IMR-90 (cell line): ENCODE measurements at regions not wholly inside any gene's neighbourhood (a gene's known extent, or its start where the extent isn't known, plus 50 kb on each side); places are given as distances from the start of the nearest gene placed in this dataset.

Experiments used
- ATAC-seq: fragments of 200-7000 bp; cut with Tn5 transposase; 2 replicates; pipeline ENCODE4 v1.9.1; 2020; ENCODE audit warnings: low read depth, mild to moderate bottlenecking, moderate library complexity
- BruUV-seq: library from RNA; stranded (reverse); fragments of 400-500 nt; replicated peaks from 2 replicates; lab custom pipeline; 2021; lab: Mats Ljungman, UMichigan
- CTCF ChIA-PET: fragments of 300-600 bp; formaldehyde crosslinking; extraction: SDS; loops from one replicate; lab custom pipeline; 2021; ENCODE audit warnings: antibody characterized with exemption; lab: Yijun Ruan, JAX
- POLR2A ChIA-PET: fragments of 300-600 bp; sonication (Branson Sonifier 250); formaldehyde crosslinking; loops from one replicate; lab custom pipeline; 2022; ENCODE audit warnings: antibody characterized with exemption; ENCODE audit not compliant: unreplicated experiment; lab: Charles Lee
- DNase-seq: peaks from one replicate; pipeline ENCODE4 v3.0.0; 2013
- H2AFZ ChIP-seq: replicated peaks from 2 replicates; pipeline ENCODE3; 2013; ENCODE audit warnings: low read length, mild to moderate bottlenecking; ENCODE audit not compliant: poor library complexity
- H2AK5ac ChIP-seq: 2 replicates; pipeline ENCODE4 v1.6.1; 2013; ENCODE audit warnings: low read depth, low read length, inconsistent platforms
- H2AK9ac ChIP-seq: replicated peaks from 2 replicates; pipeline ENCODE3; 2013; ENCODE audit warnings: mild to moderate bottlenecking, low read depth, low read length, moderate library complexity; ENCODE audit not compliant: poor library complexity
- H2BK120ac ChIP-seq: 2 replicates; pipeline ENCODE4 v1.6.1; 2013; ENCODE audit warnings: low read depth, low read length, inconsistent platforms
- H2BK15ac ChIP-seq: 3 replicates; pipeline ENCODE4 v1.6.1; 2013; ENCODE audit warnings: low read depth, low read length, inconsistent platforms
- H2BK20ac ChIP-seq: 2 replicates; pipeline ENCODE4 v1.6.1; 2013; ENCODE audit warnings: low read depth, mild to moderate bottlenecking, inconsistent platforms, low read length, moderate library complexity
- H2BK5ac ChIP-seq: 2 replicates; pipeline ENCODE4 v1.6.1; 2013; ENCODE audit warnings: mild to moderate bottlenecking, low read depth, low read length, inconsistent platforms; ENCODE audit not compliant: poor library complexity, severe bottlenecking
- H3K14ac ChIP-seq: replicated peaks from 2 replicates; pipeline ENCODE4 v1.6.1; 2013; ENCODE audit warnings: low read depth, low read length, inconsistent platforms
- H3K18ac ChIP-seq: 2 replicates; pipeline ENCODE4 v1.6.1; 2013; ENCODE audit warnings: low read depth, low read length, control low read depth
- H3K23ac ChIP-seq: 2 replicates; pipeline ENCODE4 v1.6.1; 2013; ENCODE audit warnings: low read depth, low read length, inconsistent platforms
- H3K27ac ChIP-seq: 2 replicates; pipeline ENCODE4 v1.5.1; 2013; ENCODE audit warnings: mild to moderate bottlenecking, control low read depth, low read length; ENCODE audit not compliant: insufficient read depth
- H3K27me3 ChIP-seq: 2 replicates; pipeline ENCODE4 v1.6.1; 2013; ENCODE audit warnings: low read length; ENCODE audit not compliant: control insufficient read depth, insufficient read depth
- H3K36me3 ChIP-seq: 2 replicates; pipeline ENCODE4 v1.6.1; 2013; ENCODE audit warnings: low read length, mixed read lengths; ENCODE audit not compliant: control insufficient read depth, insufficient read depth
- H3K4ac ChIP-seq: 2 replicates; pipeline ENCODE4 v1.6.1; 2013; ENCODE audit warnings: low read depth, low read length, inconsistent platforms
- H3K4me1 ChIP-seq: 2 replicates; pipeline ENCODE4 v1.6.1; 2013; ENCODE audit warnings: low read length, mixed read lengths; ENCODE audit not compliant: control insufficient read depth, insufficient read depth
- H3K4me2 ChIP-seq: 2 replicates; pipeline ENCODE4 v1.6.1; 2013; ENCODE audit warnings: low read depth, mild to moderate bottlenecking, control low read depth, low read length, moderate library complexity
- H3K4me3 ChIP-seq: 2 replicates; pipeline ENCODE4 v1.5.1; 2013; ENCODE audit warnings: low read depth, mild to moderate bottlenecking, control low read depth, low read length, moderate library complexity; ENCODE audit not compliant: insufficient read depth
- H3K56ac ChIP-seq: 2 replicates; pipeline ENCODE4 v1.6.1; 2013; ENCODE audit warnings: low read length, inconsistent platforms; ENCODE audit not compliant: insufficient read depth; ENCODE audit errors: extremely low read depth
- H3K79me1 ChIP-seq, 2 experiments: 2 replicates each; pipeline ENCODE4 v1.6.1; 2013; ENCODE audit warnings: low read length in 2 of 2, inconsistent platforms in 1 of 2, low read depth in 1 of 2
- H3K9ac ChIP-seq: 2 replicates; pipeline ENCODE4 v1.6.1; 2013; ENCODE audit warnings: low read depth, low read length, control low read depth
- H3K9me1 ChIP-seq: 2 replicates; pipeline ENCODE4 v1.6.1; 2013; ENCODE audit warnings: low read length, inconsistent platforms; ENCODE audit not compliant: insufficient read depth
- H3K9me3 ChIP-seq: 2 replicates; pipeline ENCODE4 v1.6.1; 2013; ENCODE audit warnings: low read length; ENCODE audit not compliant: control insufficient read depth, insufficient read depth
- H4K20me1 ChIP-seq: 2 replicates; pipeline ENCODE4 v1.6.1; 2013; ENCODE audit warnings: low read length, inconsistent platforms; ENCODE audit not compliant: insufficient read depth
- H4K5ac ChIP-seq: 2 replicates; pipeline ENCODE4 v1.6.1; 2013; ENCODE audit warnings: mild to moderate bottlenecking, low read depth, low read length, control low read depth
- H4K8ac ChIP-seq, 2 experiments: 2 replicates each; pipeline ENCODE4 v1.6.1; 2013; ENCODE audit warnings: low read depth in 2 of 2, low read length in 2 of 2, control low read depth in 1 of 2, inconsistent platforms in 1 of 2
- H4K91ac ChIP-seq: 2 replicates; pipeline ENCODE4 v1.6.1; 2013; ENCODE audit warnings: low read depth, low read length, inconsistent platforms; ENCODE audit not compliant: insufficient read depth
- CHD1 ChIP-seq: IDR thresholded peaks from 2 replicates; pipeline ENCODE4 v1.6.1; 2012; ENCODE audit warnings: low read depth, low read length, improper control_type of control experiment
- ELK1 ChIP-seq: fragments of 150-350 bp; IDR thresholded peaks from 2 replicates; pipeline ENCODE4 v1.6.1; 2016; ENCODE audit warnings: low read depth, mild to moderate bottlenecking, low read length, moderate library complexity, borderline replicate concordance
- MAFK ChIP-seq: IDR thresholded peaks from 2 replicates; pipeline ENCODE4 v1.6.1; 2012; ENCODE audit warnings: low read depth, low read length, improper control_type of control experiment
- MXI1 ChIP-seq: IDR thresholded peaks from 2 replicates; pipeline ENCODE4 v1.6.1; 2012; ENCODE audit warnings: low read depth, mild to moderate bottlenecking, low read length, moderate library complexity, borderline replicate concordance
- NFE2L2 ChIP-seq: fragments of 150-350 bp; IDR thresholded peaks from 2 replicates; pipeline ENCODE4 v1.6.1; 2016; ENCODE audit warnings: low read depth, mild to moderate bottlenecking, low read length
- POLR2A ChIP-seq: IDR thresholded peaks from 2 replicates; pipeline ENCODE4 v1.6.1; 2012; ENCODE audit warnings: mild to moderate bottlenecking, low read depth, low read length
- RCOR1 ChIP-seq: IDR thresholded peaks from 2 replicates; pipeline ENCODE4 v1.6.1; 2012; ENCODE audit warnings: mild to moderate bottlenecking, low read length, improper control_type of control experiment; ENCODE audit not compliant: insufficient replicate concordance
- WGBS, 2 experiments: methylation state at CpG; one replicate each; pipeline versions ENCODE4 v1.1.5 to v1.1.7; 2013; ENCODE audit warnings: missing lambda C conversion rate in 2 of 2; ENCODE audit not compliant: insufficient read length in 1 of 2; ENCODE audit errors: extremely low coverage in 2 of 2; 5-methylcytosine and 5-hydroxymethylcytosine counted together
- dilution Hi-C: fragments of 300-500 bp; cut with HindIII; formaldehyde crosslinking; loops from one replicate; pipeline ENCODE4 v1.14.3; 2018; ENCODE audit warnings: low sequenced_read_pairs; ENCODE audit not compliant: unreplicated experiment
- in situ Hi-C: fragments of 300-500 bp; cut with MboI; formaldehyde crosslinking; loops from 3 replicates; pipeline ENCODE4 v1.14.3; 2019; ENCODE audit warnings: low sequenced_read_pairs, inconsistent platforms, mixed read lengths
- intact Hi-C: fragments of 100-400 bp; cut with micrococcal nuclease; formaldehyde crosslinking; loops from 2 replicates; pipeline ENCODE4 v1.10.0; 2022

DNA sequence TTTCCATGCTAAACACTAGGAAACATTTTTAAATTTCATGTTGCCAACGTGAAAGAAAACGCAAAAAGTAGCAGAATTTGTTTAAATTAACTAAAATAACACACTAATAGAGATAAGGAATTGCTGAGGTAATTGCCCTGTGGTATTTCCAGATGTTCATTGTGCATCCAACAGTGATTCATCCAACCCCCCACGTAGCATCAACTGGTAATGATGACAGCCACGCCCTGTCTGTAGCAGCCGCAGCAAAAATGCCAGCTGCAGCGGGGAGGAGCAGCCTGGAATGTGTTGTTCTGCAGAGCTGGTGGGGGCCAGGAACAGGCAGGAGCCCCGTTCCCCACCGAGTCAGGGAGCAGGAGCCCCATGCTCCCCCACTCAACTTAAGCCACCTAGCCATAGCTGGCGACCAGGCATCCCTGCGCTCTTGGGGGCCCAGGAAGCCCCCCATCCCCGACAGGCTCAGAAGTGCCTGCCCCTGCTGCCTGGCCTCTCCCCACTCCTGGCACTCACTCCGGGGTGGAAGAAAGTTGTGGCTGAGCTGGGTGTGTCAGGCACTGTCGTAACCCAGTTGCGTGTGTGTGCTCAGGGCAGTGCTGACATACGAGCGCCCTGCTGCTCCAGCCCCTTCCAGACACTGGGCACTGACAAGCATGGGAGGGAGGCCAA, 695.1 kb upstream of the ACVR2A start:
- in situ Hi-C loops (no loop called here), intact Hi-C loops (no loop called here), dilution Hi-C loops (no loop called here)
- H2AK9ac ChIP-seq = no peak overlapping the region
- H3K27me3 ChIP-seq = no peaks in the 10 kb centered on the region
- no peak overlapping the region for H3K4me2 ChIP-seq
- no peak overlapping the region for H3K4me3 ChIP-seq
- no peak overlapping the region for H3K18ac ChIP-seq
- H3K4me1 ChIP-seq = no peaks in the 10 kb centered on the region
- no peak overlapping the region for H2BK120ac ChIP-seq
- H4K8ac ChIP-seq = no peak overlapping the region
- H3K79me1 ChIP-seq = no peaks in the 10 kb centered on the region
- no peak overlapping the region for H2BK20ac ChIP-seq
- WGBS, 2 experiments = 81% methylated on average over 3 of the region's 16 CpGs; no CpG with 5 or more reads in 1 of the 2 experiments
- DNase-seq = no peak
- no peaks in the 10 kb centered on the region for H4K20me1 ChIP-seq
- H3K56ac ChIP-seq = no peak overlapping the region
- TF ChIP-seq POLR2A (no peak), NFE2L2 (no peak), MAFK (no peak), ELK1 (no peak), RCOR1 (no peak), MXI1 (no peak), CHD1 (no peak)
- H3K27ac ChIP-seq = no peak overlapping the region
- H3K9me1 ChIP-seq = no peaks in the 10 kb centered on the region
- H3K36me3 ChIP-seq = no peaks in the 10 kb centered on the region
- H2AK5ac ChIP-seq = no peak overlapping the region
- H4K91ac ChIP-seq = no peak overlapping the region
- ChIA-PET POLR2A (no interaction called here), CTCF (no interaction called here)
- H4K5ac ChIP-seq = no peak overlapping the region
- no peak overlapping the region for H3K23ac ChIP-seq
- peak overlapping the region; percentile 32 for H2AFZ ChIP-seq
- H2BK15ac ChIP-seq = no peak overlapping the region
- no peak overlapping the region for H2BK5ac ChIP-seq
- no peak for ATAC-seq
- H3K4ac ChIP-seq = no peak overlapping the region
- H3K9me3 ChIP-seq = peaks cover 9% of the 10 kb centered on the region
- no peak overlapping the region for H3K14ac ChIP-seq
- H3K9ac ChIP-seq = no peak overlapping the region
- BruUV-seq = no TSS peak
